Sigmoid colon (tissue), 6 donors: ENCODE measurements at regions not wholly inside any gene's neighbourhood (a gene's known extent, or its start where the extent isn't known, plus 50 kb on each side); places are given as distances from the start of the nearest gene placed in this dataset.

Experiments
- DNase-seq: peaks from one replicate; pipeline ENCODE4 v3.0.0-alpha.2; 2019
- H3K27ac ChIP-seq, 4 donors: fragments of 200-600 bp; sonication (generic); one replicate each; pipeline ENCODE4 v1.5.1; 2016 to 2019; ENCODE audit warnings: mild to moderate bottlenecking in 1 of 4
- H3K27me3 ChIP-seq, 3 donors: fragments of 200-600 bp; sonication (generic); one replicate each; pipeline ENCODE4 v1.5.1; 2019; ENCODE audit warnings: mild to moderate bottlenecking in 1 of 3
- H3K36me3 ChIP-seq, 4 donors: fragments of 200-600 bp; sonication (generic); one replicate each; pipeline ENCODE4 v1.5.1; 2016 to 2019
- H3K4me1 ChIP-seq, 4 donors: fragments of 200-600 bp; sonication (generic); one replicate each; pipeline ENCODE4 v1.5.1; 2017 to 2019
- H3K4me3 ChIP-seq, 4 donors: fragments of 200-600 bp; sonication (generic); one replicate each; pipeline ENCODE4 v1.5.1; 2017 to 2019; ENCODE audit warnings: mild to moderate bottlenecking in 2 of 4, moderate library complexity in 1 of 4
- H3K9me3 ChIP-seq, 4 donors: fragments of 200-600 bp in 3 of 4; sonication (generic) in 3 of 4; one replicate each; pipeline versions ENCODE4 v1.5.1 to v1.6.1; 2013 to 2019
- EP300 ChIP-seq, 4 donors: sonication (generic); formaldehyde crosslinking; IDR thresholded peaks; one replicate each; pipeline ENCODE4 v1.6.1; 2017; ENCODE audit warnings: antibody characterized with exemption in 4 of 4
- POLR2A ChIP-seq, 2 donors: fragments of 450-650 bp; IDR thresholded peaks; one replicate each; pipeline ENCODE4 v1.6.1; 2016; ENCODE audit warnings: antibody characterized with exemption in 2 of 2, mild to moderate bottlenecking in 2 of 2, moderate library complexity in 2 of 2
- POLR2AphosphoS5 ChIP-seq, 4 donors: sonication (generic); formaldehyde crosslinking; IDR thresholded peaks; one replicate each; pipeline ENCODE4 v1.6.1; 2017; ENCODE audit warnings: antibody characterized with exemption in 4 of 4
- WGBS, 2 donors: extraction: QIAGEN DNeasy Blood & Tissue Kit; methylation state at CpG; one replicate each; pipeline ENCODE4 v1.1.7; 2013; 5-methylcytosine and 5-hydroxymethylcytosine counted together
- intact Hi-C: fragments of 100-400 bp; cut with DNase I; formaldehyde crosslinking; loops from one replicate; pipeline ENCODE4 v1.15.1; 2023
- TF ChIP-seq, protein P1 (sequence below), 4 experiments: fragments of 450-650 bp in 3 of 4; fragments of 200-600 bp in 1 of 4; IDR thresholded peaks; one replicate each; pipeline ENCODE4 v1.5.1; 2016 to 2019; ENCODE audit warnings: antibody characterized with exemption in 4 of 4, mild to moderate bottlenecking in 3 of 4, moderate library complexity in 2 of 4
- donor health status: healthy with polysubstance abuse.
- donor health status: healthy.

DNA sequence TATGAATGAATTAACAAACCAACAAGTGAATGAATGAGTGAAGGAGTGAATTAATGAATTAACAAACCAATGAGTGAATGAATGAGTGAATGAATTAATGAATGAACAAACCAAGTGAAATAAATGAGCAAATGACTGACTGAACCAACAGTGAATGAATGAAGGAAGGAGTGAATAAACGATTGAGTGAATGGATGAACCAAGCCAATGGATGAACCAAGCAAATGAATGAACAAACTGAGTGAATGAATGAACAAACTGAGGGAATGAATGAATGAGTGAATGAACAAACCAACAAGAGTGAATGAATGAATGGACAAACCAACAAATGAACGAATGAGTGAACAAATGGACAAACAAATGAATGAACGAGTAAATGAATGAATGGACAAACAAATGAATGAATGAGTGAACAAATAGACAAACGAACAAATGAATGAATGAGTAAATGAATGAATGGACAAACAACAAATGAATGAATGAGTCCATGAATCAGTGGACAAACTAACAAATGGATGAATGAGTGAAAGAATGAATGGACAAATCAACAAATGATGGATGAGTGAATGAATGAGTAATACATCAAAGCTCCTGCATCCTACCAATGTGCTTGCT is 69.5 kb downstream of the NPTX2 start:
- H3K27ac ChIP-seq: no peak overlapping the region
- DNase-seq: no peak
- no peaks in the 10 kb centered on the region for H3K4me1 ChIP-seq
- peaks cover 0 to 3% (median 0%) of the 10 kb centered on the region in 4 donors for H3K9me3 ChIP-seq
- TF ChIP-seq POLR2A (IDR thresholded peaks at IDR 0.05) (no peak), POLR2AphosphoS5 (IDR thresholded peaks at IDR 0.05) (no peak), EP300 (IDR thresholded peaks at IDR 0.05) (no peak)
- TF ChIP-seq, protein P1, sequence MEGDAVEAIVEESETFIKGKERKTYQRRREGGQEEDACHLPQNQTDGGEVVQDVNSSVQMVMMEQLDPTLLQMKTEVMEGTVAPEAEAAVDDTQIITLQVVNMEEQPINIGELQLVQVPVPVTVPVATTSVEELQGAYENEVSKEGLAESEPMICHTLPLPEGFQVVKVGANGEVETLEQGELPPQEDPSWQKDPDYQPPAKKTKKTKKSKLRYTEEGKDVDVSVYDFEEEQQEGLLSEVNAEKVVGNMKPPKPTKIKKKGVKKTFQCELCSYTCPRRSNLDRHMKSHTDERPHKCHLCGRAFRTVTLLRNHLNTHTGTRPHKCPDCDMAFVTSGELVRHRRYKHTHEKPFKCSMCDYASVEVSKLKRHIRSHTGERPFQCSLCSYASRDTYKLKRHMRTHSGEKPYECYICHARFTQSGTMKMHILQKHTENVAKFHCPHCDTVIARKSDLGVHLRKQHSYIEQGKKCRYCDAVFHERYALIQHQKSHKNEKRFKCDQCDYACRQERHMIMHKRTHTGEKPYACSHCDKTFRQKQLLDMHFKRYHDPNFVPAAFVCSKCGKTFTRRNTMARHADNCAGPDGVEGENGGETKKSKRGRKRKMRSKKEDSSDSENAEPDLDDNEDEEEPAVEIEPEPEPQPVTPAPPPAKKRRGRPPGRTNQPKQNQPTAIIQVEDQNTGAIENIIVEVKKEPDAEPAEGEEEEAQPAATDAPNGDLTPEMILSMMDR (IDR thresholded peaks at IDR 0.05): no peak
- WGBS, 2 donors: 45 to 72% methylated on average over 4 of the region's 4 CpGs
- no peaks in the 10 kb centered on the region for H3K36me3 ChIP-seq
- intact Hi-C loops: no loop called here
- H3K27me3 ChIP-seq: no peaks in the 10 kb centered on the region
- H3K4me3 ChIP-seq: no peak overlapping the region

DNA sequence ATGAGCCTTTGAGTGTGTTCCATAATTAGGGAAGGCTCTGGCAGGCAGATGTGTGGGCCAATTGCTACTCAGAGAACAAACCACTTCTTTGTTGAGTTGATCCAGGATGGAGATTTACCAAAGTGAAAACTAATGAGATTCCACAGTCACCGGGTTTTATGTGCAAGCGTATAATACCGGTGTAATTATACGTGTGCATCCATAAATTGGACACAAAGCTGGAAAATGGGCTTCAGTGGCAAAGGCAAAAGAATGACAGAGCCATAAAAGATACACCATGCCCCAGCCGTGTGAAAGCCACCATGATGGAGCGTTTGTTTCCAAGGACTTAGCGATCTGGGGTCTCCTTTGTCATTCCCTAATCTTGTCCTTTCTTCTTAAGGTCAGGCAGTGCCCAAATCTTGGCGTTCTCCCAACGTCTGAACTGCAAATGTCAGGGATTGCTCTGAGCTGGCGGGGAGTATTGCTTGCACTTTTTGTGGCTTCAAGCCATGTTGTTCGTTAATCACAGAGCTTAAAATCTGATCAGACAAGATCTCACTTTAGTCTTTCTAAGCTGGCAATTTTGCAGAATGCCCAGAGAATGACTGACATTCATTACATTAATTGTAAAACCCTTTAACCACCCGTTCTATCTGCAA is 70.1 kb downstream of the NPTX2 start:
- WGBS, 2 donors: 65 to 76% methylated on average over 12 of the region's 12 CpGs
- TF ChIP-seq POLR2A (IDR thresholded peaks at IDR 0.05) (no peak), POLR2AphosphoS5 (IDR thresholded peaks at IDR 0.05) (no peak), EP300 (IDR thresholded peaks at IDR 0.05) (no peak)
- TF ChIP-seq, protein P1 (IDR thresholded peaks at IDR 0.05): no peak
- no peaks in the 10 kb centered on the region for H3K36me3 ChIP-seq
- H3K27ac ChIP-seq: no peak overlapping the region
- H3K4me3 ChIP-seq: no peak overlapping the region
- intact Hi-C loops: no loop called here
- no peak for DNase-seq
- peaks cover 0 to 3% (median 0%) of the 10 kb centered on the region in 4 donors for H3K9me3 ChIP-seq
- H3K27me3 ChIP-seq: no peaks in the 10 kb centered on the region
- H3K4me1 ChIP-seq: no peaks in the 10 kb centered on the region

DNA sequence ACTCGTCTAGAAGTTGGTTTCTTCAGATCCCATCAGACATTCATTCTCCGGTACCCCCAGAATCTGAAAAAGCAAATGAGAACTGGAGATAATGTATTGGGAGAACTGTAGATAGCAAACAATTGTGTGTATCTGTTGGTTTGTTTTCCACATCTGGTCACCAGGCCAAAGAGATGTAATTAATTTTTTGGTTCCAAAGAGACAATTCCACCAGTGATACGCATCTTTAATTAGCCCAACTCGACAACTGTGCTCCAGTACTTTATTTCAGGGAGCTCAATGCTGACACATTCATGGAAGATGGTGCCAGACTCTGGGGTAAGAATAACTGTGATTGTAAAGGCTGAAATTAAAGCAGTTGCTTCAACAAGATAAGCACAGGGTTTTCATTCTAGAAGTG is 74.5 kb downstream of the NPTX2 start:
- Histone ChIP-seq H3K36me3 (no peaks in the 10 kb centered on the region), H3K4me3 (no peak overlapping the region), H3K4me1 (no peaks in the 10 kb centered on the region), H3K27ac (no peak overlapping the region), H3K9me3 (peaks cover 0 to 9% (median under 1%) of the 10 kb centered on the region in 4 donors), H3K27me3 (no peaks in the 10 kb centered on the region)
- intact Hi-C loops: no loop called here
- no peak for DNase-seq
- TF ChIP-seq EP300 (IDR thresholded peaks at IDR 0.05) (no peak), POLR2AphosphoS5 (IDR thresholded peaks at IDR 0.05) (no peak), POLR2A (IDR thresholded peaks at IDR 0.05) (no peak)
- TF ChIP-seq, protein P1 (IDR thresholded peaks at IDR 0.05): no peak
- 89 to 91% methylated on average over 4 of the region's 4 CpGs for WGBS, 2 donors

DNA sequence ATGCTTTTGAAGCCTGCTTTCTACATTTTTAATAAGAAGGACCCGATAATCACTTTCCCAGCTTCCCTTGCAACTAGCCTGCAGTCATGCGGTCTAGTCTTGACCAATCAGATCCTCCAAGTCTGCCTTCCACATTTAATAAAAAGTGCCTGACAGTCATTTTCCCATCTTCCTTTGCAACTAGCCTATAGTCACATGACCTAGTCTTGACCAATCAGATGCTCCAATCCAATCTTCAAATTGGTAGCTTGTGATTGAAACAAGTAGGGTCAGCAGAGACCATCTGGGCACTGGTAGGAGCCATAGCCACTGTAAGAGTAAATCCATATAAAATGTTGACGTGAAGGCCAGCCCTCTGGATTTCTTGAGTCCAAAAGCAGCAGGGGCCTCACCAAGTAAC is 80.0 kb downstream of the NPTX2 start:
- no peak for TF ChIP-seq EP300 (IDR thresholded peaks at IDR 0.05)
- TF ChIP-seq, protein P1 (IDR thresholded peaks at IDR 0.05): no peak
- TF ChIP-seq POLR2AphosphoS5 (IDR thresholded peaks at IDR 0.05): no peak
- TF ChIP-seq POLR2A (IDR thresholded peaks at IDR 0.05): no peak
- no peak overlapping the region for H3K4me3 ChIP-seq
- DNase-seq: no peak
- H3K4me1 ChIP-seq: no peaks in the 10 kb centered on the region
- intact Hi-C loops: no loop called here
- no peak overlapping the region for H3K27ac ChIP-seq
- 73 to 97% methylated on average over 3 of the region's 3 CpGs for WGBS, 2 donors
- H3K27me3 ChIP-seq: no peaks in the 10 kb centered on the region
- H3K36me3 ChIP-seq: no peaks in the 10 kb centered on the region
- H3K9me3 ChIP-seq: peaks cover 0 to 8% (median 3%) of the 10 kb centered on the region in 4 donors
